H9 (cell line): ENCODE measurements at regions not wholly inside any gene's neighbourhood (a gene's known extent, or its start where the extent isn't known, plus 50 kb on each side); places are given as distances from the start of the nearest gene placed in this dataset.

Experiments
- DNase-seq: peaks from one replicate; pipeline ENCODE4 v3.0.0-alpha.2; 2017
- H2AFZ ChIP-seq: one replicate; pipeline ENCODE4 v1.6.1; 2013; ENCODE audit warnings: mild to moderate bottlenecking, low read length, control low read depth, moderate library complexity
- H2AK5ac ChIP-seq: 2 replicates; pipeline ENCODE4 v1.6.1; 2013; ENCODE audit warnings: low read length, control low read depth, mixed read lengths; ENCODE audit not compliant: insufficient read length
- H2BK120ac ChIP-seq: one replicate; pipeline ENCODE4 v1.6.1; 2013; ENCODE audit warnings: low read depth, mild to moderate bottlenecking, low read length, control low read depth, inconsistent platforms; ENCODE audit not compliant: poor library complexity, severe bottlenecking
- H2BK12ac ChIP-seq: 2 replicates; pipeline ENCODE4 v1.6.1; 2013; ENCODE audit warnings: low read length, control low read depth, mixed read lengths, low read depth; ENCODE audit not compliant: insufficient read length
- H2BK15ac ChIP-seq: 2 replicates; pipeline ENCODE4 v1.6.1; 2013; ENCODE audit warnings: low read depth, low read length, control low read depth
- H2BK20ac ChIP-seq: one replicate; pipeline ENCODE4 v1.6.1; 2013; ENCODE audit warnings: low read depth, mild to moderate bottlenecking, low read length, control low read depth, inconsistent platforms; ENCODE audit not compliant: poor library complexity, severe bottlenecking
- H2BK5ac ChIP-seq: 2 replicates; pipeline ENCODE4 v1.6.1; 2013; ENCODE audit warnings: low read length, control low read depth, mixed read lengths; ENCODE audit not compliant: insufficient read length
- H3K14ac ChIP-seq: 2 replicates; pipeline ENCODE4 v1.6.1; 2013; ENCODE audit warnings: low read length, control low read depth; ENCODE audit not compliant: insufficient read depth
- H3K18ac ChIP-seq: 2 replicates; pipeline ENCODE4 v1.6.1; 2013; ENCODE audit warnings: low read depth, mild to moderate bottlenecking, mixed read lengths, low read length, control low read depth; ENCODE audit not compliant: insufficient read length
- H3K23ac ChIP-seq: 2 replicates; pipeline ENCODE4 v1.6.1; 2013; ENCODE audit warnings: low read length, control low read depth, mixed read lengths, low read depth; ENCODE audit not compliant: insufficient read length
- H3K23me2 ChIP-seq: 2 replicates; pipeline ENCODE4 v1.6.1; 2013; ENCODE audit warnings: low read depth, mild to moderate bottlenecking, mixed read lengths, low read length, control low read depth; ENCODE audit not compliant: insufficient read length, poor library complexity, severe bottlenecking
- H3K27ac ChIP-seq: 2 replicates; pipeline ENCODE4 v1.5.1; 2013; ENCODE audit warnings: low read length, control low read depth, mixed read lengths, low read depth; ENCODE audit not compliant: insufficient read length
- H3K27me3 ChIP-seq: 2 replicates; pipeline ENCODE4 v1.6.1; 2013; ENCODE audit warnings: low read length, control low read depth, inconsistent platforms; ENCODE audit not compliant: insufficient read depth
- H3K4ac ChIP-seq: 2 replicates; pipeline ENCODE4 v1.6.1; 2013; ENCODE audit warnings: low read depth, mild to moderate bottlenecking, control low read depth, inconsistent platforms, low read length, moderate library complexity
- H3K4me1 ChIP-seq: 2 replicates; pipeline ENCODE4 v1.6.1; 2013; ENCODE audit warnings: low read length, control low read depth, inconsistent platforms; ENCODE audit not compliant: insufficient read depth
- H3K4me2 ChIP-seq: 2 replicates; pipeline ENCODE4 v1.6.1; 2013; ENCODE audit warnings: low read length, control low read depth, mixed read lengths; ENCODE audit not compliant: insufficient read length, insufficient read depth
- H3K56ac ChIP-seq: 2 replicates; pipeline ENCODE4 v1.6.1; 2013; ENCODE audit warnings: low read depth, mild to moderate bottlenecking, mixed read lengths, low read length, control low read depth; ENCODE audit not compliant: insufficient read length
- H3K79me1 ChIP-seq: 2 replicates; pipeline ENCODE4 v1.6.1; 2013; ENCODE audit warnings: low read depth, mild to moderate bottlenecking, moderate library complexity, low read length, control low read depth, inconsistent platforms; ENCODE audit not compliant: insufficient read depth, poor library complexity, severe bottlenecking
- H3K79me2 ChIP-seq: 2 replicates; pipeline ENCODE4 v1.6.1; 2013; ENCODE audit warnings: low read length, control low read depth, inconsistent platforms; ENCODE audit not compliant: insufficient read depth
- H3K9ac ChIP-seq: 2 replicates; pipeline ENCODE4 v1.6.1; 2013; ENCODE audit warnings: low read length, control low read depth, mixed read lengths; ENCODE audit not compliant: insufficient read length; ENCODE audit errors: extremely low read depth
- H3K9me3 ChIP-seq: one replicate; pipeline ENCODE4 v1.6.1; 2013; ENCODE audit warnings: low read depth, low read length, inconsistent platforms; ENCODE audit not compliant: control insufficient read depth
- H3T11ph ChIP-seq: one replicate; pipeline ENCODE4 v1.6.1; 2013; ENCODE audit warnings: mild to moderate bottlenecking, low read length, control low read depth, inconsistent platforms
- H4K20me1 ChIP-seq: one replicate; pipeline ENCODE4 v1.6.1; 2013; ENCODE audit not compliant: control insufficient read depth, insufficient read length, insufficient read depth
- H4K5ac ChIP-seq: 2 replicates; pipeline ENCODE4 v1.6.1; 2013; ENCODE audit warnings: low read depth, mild to moderate bottlenecking, mixed read lengths, low read length, control low read depth; ENCODE audit not compliant: insufficient read length
- H4K8ac ChIP-seq: replicated peaks from 2 replicates; pipeline ENCODE4 v1.6.1; 2013; ENCODE audit warnings: low read length, control low read depth, mixed read lengths, low read depth; ENCODE audit not compliant: insufficient read length
- H4K91ac ChIP-seq: 2 replicates; pipeline ENCODE4 v1.6.1; 2013; ENCODE audit warnings: low read depth, mild to moderate bottlenecking, moderate library complexity, mixed read lengths, low read length, control low read depth; ENCODE audit not compliant: insufficient read length
- H3K27ac Mint-ChIP-seq, 3 experiments: 2 replicates in 2 of 3; 3 replicates in 1 of 3; pipeline ENCODE4 v1.8.0; 2020 to 2021; ENCODE audit warnings: mixed read lengths in 3 of 3, mild to moderate bottlenecking in 1 of 3, moderate library complexity in 1 of 3
- H3K27me3 Mint-ChIP-seq: 2 replicates; pipeline ENCODE4 v1.8.0; 2021; ENCODE audit warnings: low read depth, mild to moderate bottlenecking, moderate library complexity, mixed read lengths
- H3K36me3 Mint-ChIP-seq, 3 experiments: 2 replicates in 2 of 3; 3 replicates in 1 of 3; pipeline ENCODE4 v1.8.0; 2020 to 2021; ENCODE audit warnings: low read depth in 3 of 3, mixed read lengths in 3 of 3; ENCODE audit not compliant: insufficient read depth in 1 of 3
- H3K4me1 Mint-ChIP-seq, 2 experiments: 2 replicates each; pipeline ENCODE4 v1.8.0; 2020; ENCODE audit warnings: mixed read lengths in 2 of 2
- H3K4me3 Mint-ChIP-seq, 2 experiments: 2 replicates in 1 of 2; 3 replicates in 1 of 2; pipeline ENCODE4 v1.8.0; 2020 to 2021; ENCODE audit warnings: mild to moderate bottlenecking in 2 of 2, mixed read lengths in 2 of 2, moderate library complexity in 1 of 2
- H3K9me3 Mint-ChIP-seq, 2 experiments: 2 replicates in 1 of 2; 3 replicates in 1 of 2; pipeline ENCODE4 v1.8.0; 2020; ENCODE audit warnings: mild to moderate bottlenecking in 2 of 2, mixed read lengths in 2 of 2, moderate library complexity in 1 of 2
- CTCF ChIP-seq: fragments of 200-600 bp; sonication (generic); conservative IDR thresholded peaks from 3 replicates; pipeline ENCODE4 v1.8.0; 2021; ENCODE audit warnings: antibody characterized with exemption, mild to moderate bottlenecking
- WGBS: extraction: QIAGEN DNeasy Blood & Tissue Kit; methylation state at CpG from one replicate; pipeline ENCODE4 v1.1.7; 2013; ENCODE audit warnings: missing lambda C conversion rate, low lambda C conversion rate, mixed read lengths; ENCODE audit not compliant: insufficient read length; ENCODE audit errors: extremely low coverage; 5-methylcytosine and 5-hydroxymethylcytosine counted together

GRCh38 chr7:65268782-65269149, 104.9 kb upstream of the ZNF92 start:
- peak overlapping the region; percentile 91 to 96; a peak in 3 of 5 replicates for H3K4me3 Mint-ChIP-seq
- Histone ChIP-seq H4K91ac (no peak overlapping the region), H3K27me3 (no peaks in the 10 kb centered on the region), H4K20me1 (no peaks in the 10 kb centered on the region), H2AFZ (no peak overlapping the region), H3K14ac (no peak overlapping the region), H3K79me1 (no peaks in the 10 kb centered on the region), H3K79me2 (no peaks in the 10 kb centered on the region), H3K56ac (no peak overlapping the region), H3K23ac (no peak overlapping the region), H3K18ac (no peak overlapping the region), H3K27ac (no peak overlapping the region), H4K8ac (no peak overlapping the region), H2BK5ac (no peak overlapping the region), H2BK15ac (no peak overlapping the region), H3K9ac (no peak overlapping the region), H3K4me1 (no peaks in the 10 kb centered on the region; the same call in 1 of the 2 replicates), H3K9me3 (no peaks in the 10 kb centered on the region), H2AK5ac (no peak overlapping the region), H2BK120ac (no peak overlapping the region), H3T11ph (no peak overlapping the region), H2BK20ac (no peak overlapping the region), H2BK12ac (no peak overlapping the region), H3K4ac (no peak overlapping the region), H4K5ac (no peak overlapping the region), H3K23me2 (peaks cover 4% of the 10 kb centered on the region), H3K4me2 (peak overlapping the region; percentile 94)
- peaks cover 4 to 9% (median 7%) of the 10 kb centered on the region in 3 experiments; a peak in 6 of 7 replicates for H3K36me3 Mint-ChIP-seq
- H3K27me3 Mint-ChIP-seq: peaks cover 19% of the 10 kb centered on the region
- no peak overlapping the region for H3K27ac Mint-ChIP-seq
- TF ChIP-seq CTCF: no peak
- peaks cover 33 to 41% of the 10 kb centered on the region in 2 experiments for H3K4me1 Mint-ChIP-seq
- WGBS: no CpG with 5 or more reads among the region's 3 CpGs
- DNase-seq: no peak
- peaks cover 0 to 4% of the 10 kb centered on the region in 2 experiments; a peak in 1 of 5 replicates for H3K9me3 Mint-ChIP-seq
